Panc1 (cell line): ENCODE measurements at regions not wholly inside any gene's neighbourhood (a gene's known extent, or its start where the extent isn't known, plus 50 kb on each side); places are given as distances from the start of the nearest gene placed in this dataset.

Source experiments
- ATAC-seq: fragments of 200-7000 bp; cut with Tn5 transposase; 2 replicates; pipeline ENCODE4 v1.9.1; 2020; ENCODE audit warnings: mild to moderate bottlenecking, moderate library complexity
- BruUV-seq: library from RNA; stranded (reverse); fragments of 400-500 nt; replicated peaks from 2 replicates; lab custom pipeline; 2021; lab: Mats Ljungman, UMichigan
- CTCF ChIA-PET: fragments of 300-600 bp; sonication (Branson Sonifier 250); formaldehyde crosslinking; loops from one replicate; lab custom pipeline; 2022; ENCODE audit warnings: antibody characterized with exemption; lab: Charles Lee
- POLR2A ChIA-PET: fragments of 300-600 bp; sonication (Branson Sonifier 250); formaldehyde crosslinking; loops from one replicate; lab custom pipeline; 2022; ENCODE audit warnings: antibody characterized with exemption; lab: Charles Lee
- DNase-seq: peaks from one replicate; pipeline ENCODE4 v3.0.0-alpha.2; 2010; ENCODE audit warnings: low read depth, low spot score
- H3K27ac ChIP-seq: 2 replicates; pipeline ENCODE4 v1.5.1; 2011; ENCODE audit warnings: mild to moderate bottlenecking, low read length, inconsistent platforms
- H3K27me3 ChIP-seq: fragments of 200-500 bp; sonication (Bioruptor generic); 2 replicates; pipeline ENCODE4 v1.6.0; 2014; ENCODE audit warnings: low read length, inconsistent platforms; ENCODE audit not compliant: control insufficient read depth, insufficient read depth
- H3K36me3 ChIP-seq: fragments of 200-500 bp; sonication (Bioruptor generic); 2 replicates; pipeline ENCODE4 v1.5.1; 2014; ENCODE audit warnings: inconsistent platforms, mild to moderate bottlenecking, low read length, moderate library complexity; ENCODE audit not compliant: control insufficient read depth, insufficient read depth
- H3K4me1 ChIP-seq: 2 replicates; pipeline ENCODE4 v1.5.1; 2011; ENCODE audit warnings: inconsistent platforms, mild to moderate bottlenecking, low read length, moderate library complexity; ENCODE audit not compliant: control insufficient read depth, insufficient read depth
- H3K4me3 ChIP-seq, 2 experiments: 2 replicates each; pipeline ENCODE4 v1.5.1; 2011 to 2012; ENCODE audit warnings: low read depth in 2 of 2, low read length in 2 of 2, mild to moderate bottlenecking in 2 of 2, inconsistent platforms in 1 of 2, moderate library complexity in 1 of 2
- H3K9me3 ChIP-seq: fragments of 200-500 bp; sonication (Bioruptor generic); 2 replicates; pipeline ENCODE4 v1.5.1; 2014; ENCODE audit warnings: low read depth, mild to moderate bottlenecking, inconsistent platforms, low read length, moderate library complexity; ENCODE audit not compliant: control insufficient read depth, insufficient read depth
- CTCF ChIP-seq: fragments of 450-650 bp; IDR thresholded peaks from 2 replicates; pipeline ENCODE4 v1.5.1; 2017; ENCODE audit warnings: mild to moderate bottlenecking
- POLR2AphosphoS5 ChIP-seq: IDR thresholded peaks from 2 replicates; pipeline ENCODE4 v1.6.1; 2012; ENCODE audit warnings: mild to moderate bottlenecking, low read depth, low read length, moderate library complexity
- REST ChIP-seq, 2 experiments: IDR thresholded peaks; 2 replicates each; pipeline ENCODE4 v1.6.1; 2011 to 2012; ENCODE audit warnings: low read depth in 2 of 2, control low read depth in 1 of 2, low read length in 1 of 2, mild to moderate bottlenecking in 1 of 2, moderate library complexity in 1 of 2; ENCODE audit not compliant: insufficient read depth in 1 of 2
- SIN3A ChIP-seq: IDR thresholded peaks from 2 replicates; pipeline ENCODE4 v1.6.1; 2012; ENCODE audit warnings: low read depth, mild to moderate bottlenecking, low read length, moderate library complexity, borderline replicate concordance; ENCODE audit not compliant: insufficient read depth
- TCF7L2 ChIP-seq: IDR thresholded peaks from 2 replicates; pipeline ENCODE4 v1.6.1; 2011; ENCODE audit warnings: mild to moderate bottlenecking, low read depth, low read length, inconsistent platforms
- in situ Hi-C: cut with HindIII; loops from 2 replicates; pipeline ENCODE4 v1.10.0; 2016; ENCODE audit warnings: low sequenced_read_pairs, low pct_unique_long_range_greater_than_20kb
- intact Hi-C: fragments of 100-400 bp; cut with micrococcal nuclease; formaldehyde crosslinking; loops from one replicate; pipeline ENCODE4 v1.10.0; 2022; ENCODE audit not compliant: unreplicated experiment

- Histone ChIP-seq H3K4me3 (no peak overlapping the region), H3K9me3 (no peaks in the 10 kb centered on the region), H3K27me3 (no peaks in the 10 kb centered on the region), H3K27ac (no peak overlapping the region), H3K36me3 (no peaks in the 10 kb centered on the region), H3K4me1 (no peaks in the 10 kb centered on the region)
- ChIA-PET POLR2A (no interaction called here), CTCF (no interaction called here)
- DNase-seq, result no peak
- in situ Hi-C loops (no loop called here), intact Hi-C loops (no loop called here)
- ATAC-seq, result no peak
- TF ChIP-seq POLR2AphosphoS5 (no peak), REST (IDR thresholded peaks at IDR 0.05; ENCODE audit: insufficient read depth in 1 of 2, low read depth in 2 of 2, low read length in 1 of 2) (no peak), TCF7L2 (no peak), SIN3A (no peak), CTCF (no peak)
- BruUV-seq, result no TSS peak
Observed at GRCh38 chr18:49673281-49673680, 111.4 kb downstream of the LIPG start.

- intact Hi-C loops (no loop called here), in situ Hi-C loops (no loop called here)
- Histone ChIP-seq H3K4me3 (no peak overlapping the region), H3K4me1 (no peaks in the 10 kb centered on the region), H3K36me3 (no peaks in the 10 kb centered on the region), H3K27ac (no peak overlapping the region; the same call in 1 of the 2 replicates), H3K9me3 (no peaks in the 10 kb centered on the region), H3K27me3 (no peaks in the 10 kb centered on the region)
- ATAC-seq (no peak), DNase-seq (no peak)
- TF ChIP-seq CTCF (no peak), SIN3A (no peak), POLR2AphosphoS5 (no peak), TCF7L2 (no peak), REST (IDR thresholded peaks at IDR 0.05; ENCODE audit: insufficient read depth in 1 of 2, low read depth in 2 of 2, low read length in 1 of 2) (no peak)
- POLR2A ChIA-PET, result no interaction called here
- CTCF ChIA-PET, result no interaction called here
- BruUV-seq, result no TSS peak
Observed at GRCh38 chr18:49672853-49673252, 111.0 kb downstream of the LIPG start.
